ENCODE measurements at regions not wholly inside any gene's neighbourhood (a gene's known extent, or its start where the extent isn't known, plus 50 kb on each side); places are given as distances from the start of the nearest gene placed in this dataset.

DNA sequence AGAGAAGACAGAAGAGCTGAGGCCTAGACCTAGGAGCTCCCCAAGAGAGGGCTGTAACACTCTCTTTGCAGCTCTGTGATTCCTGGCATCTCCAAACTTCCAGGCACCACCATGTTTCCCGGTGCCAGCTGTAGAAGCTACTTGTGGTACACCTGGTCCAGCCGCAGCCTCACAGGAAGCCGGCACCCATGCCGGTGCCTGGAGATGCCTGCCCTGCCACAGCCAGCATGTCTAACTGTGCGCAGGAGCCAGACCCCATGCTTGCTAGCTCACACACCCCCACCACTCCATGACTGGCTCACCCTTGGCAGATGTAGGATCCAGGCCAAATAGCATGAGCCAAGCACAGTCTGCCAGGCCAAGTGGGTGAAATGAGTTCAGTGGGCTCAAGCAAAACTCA is 211.7 kb upstream of the GNAI1 start:
- TF ChIP-seq, protein P1, sequence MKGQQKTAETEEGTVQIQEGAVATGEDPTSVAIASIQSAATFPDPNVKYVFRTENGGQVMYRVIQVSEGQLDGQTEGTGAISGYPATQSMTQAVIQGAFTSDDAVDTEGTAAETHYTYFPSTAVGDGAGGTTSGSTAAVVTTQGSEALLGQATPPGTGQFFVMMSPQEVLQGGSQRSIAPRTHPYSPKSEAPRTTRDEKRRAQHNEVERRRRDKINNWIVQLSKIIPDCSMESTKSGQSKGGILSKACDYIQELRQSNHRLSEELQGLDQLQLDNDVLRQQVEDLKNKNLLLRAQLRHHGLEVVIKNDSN (IDR thresholded peaks at IDR 0.05): no peak
- TF ChIP-seq TAF1 (IDR thresholded peaks at IDR 0.05; ENCODE audit: low read depth) (no peak), NFIC (IDR thresholded peaks at IDR 0.05) (no peak), TCF12 (IDR thresholded peaks at IDR 0.05; ENCODE audit: low read depth) (no peak)

GRCh38 chr7:79921976-79922375 is 212.7 kb upstream of the GNAI1 start:
- TF ChIP-seq TEAD4 (IDR thresholded peaks at IDR 0.05) (no peak), YY1 (IDR thresholded peaks at IDR 0.05; ENCODE audit: low read depth) (no peak), RAD21 (IDR thresholded peaks at IDR 0.05; ENCODE audit: low read depth) (no peak), CEBPB (IDR thresholded peaks at IDR 0.05) (no peak), EGR1 (IDR thresholded peaks at IDR 0.05) (no peak), FOXM1 (IDR thresholded peaks at IDR 0.05; ENCODE audit: borderline replicate concordance, low read depth) (no peak)

DNA sequence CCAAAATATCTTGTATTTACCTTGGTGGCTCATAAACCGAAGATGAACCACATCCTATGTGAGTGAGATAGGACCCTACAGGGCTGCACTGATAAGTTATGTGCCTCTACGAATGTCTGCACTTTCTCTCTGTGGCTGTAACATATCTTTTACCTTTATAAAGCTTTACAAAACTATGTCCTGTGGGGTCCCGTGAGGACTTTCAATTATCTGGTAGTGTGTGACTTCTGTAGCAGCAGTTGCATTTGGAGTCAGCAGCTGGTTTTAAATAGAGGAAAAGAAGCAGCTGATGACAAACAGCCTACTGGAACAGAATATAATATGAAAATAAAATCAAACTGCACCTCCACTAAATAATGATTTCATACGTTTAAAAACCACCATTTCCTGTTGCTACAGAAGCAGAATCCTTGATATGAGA is 222.4 kb upstream of the GNAI1 start:
- TF ChIP-seq, protein P2, sequence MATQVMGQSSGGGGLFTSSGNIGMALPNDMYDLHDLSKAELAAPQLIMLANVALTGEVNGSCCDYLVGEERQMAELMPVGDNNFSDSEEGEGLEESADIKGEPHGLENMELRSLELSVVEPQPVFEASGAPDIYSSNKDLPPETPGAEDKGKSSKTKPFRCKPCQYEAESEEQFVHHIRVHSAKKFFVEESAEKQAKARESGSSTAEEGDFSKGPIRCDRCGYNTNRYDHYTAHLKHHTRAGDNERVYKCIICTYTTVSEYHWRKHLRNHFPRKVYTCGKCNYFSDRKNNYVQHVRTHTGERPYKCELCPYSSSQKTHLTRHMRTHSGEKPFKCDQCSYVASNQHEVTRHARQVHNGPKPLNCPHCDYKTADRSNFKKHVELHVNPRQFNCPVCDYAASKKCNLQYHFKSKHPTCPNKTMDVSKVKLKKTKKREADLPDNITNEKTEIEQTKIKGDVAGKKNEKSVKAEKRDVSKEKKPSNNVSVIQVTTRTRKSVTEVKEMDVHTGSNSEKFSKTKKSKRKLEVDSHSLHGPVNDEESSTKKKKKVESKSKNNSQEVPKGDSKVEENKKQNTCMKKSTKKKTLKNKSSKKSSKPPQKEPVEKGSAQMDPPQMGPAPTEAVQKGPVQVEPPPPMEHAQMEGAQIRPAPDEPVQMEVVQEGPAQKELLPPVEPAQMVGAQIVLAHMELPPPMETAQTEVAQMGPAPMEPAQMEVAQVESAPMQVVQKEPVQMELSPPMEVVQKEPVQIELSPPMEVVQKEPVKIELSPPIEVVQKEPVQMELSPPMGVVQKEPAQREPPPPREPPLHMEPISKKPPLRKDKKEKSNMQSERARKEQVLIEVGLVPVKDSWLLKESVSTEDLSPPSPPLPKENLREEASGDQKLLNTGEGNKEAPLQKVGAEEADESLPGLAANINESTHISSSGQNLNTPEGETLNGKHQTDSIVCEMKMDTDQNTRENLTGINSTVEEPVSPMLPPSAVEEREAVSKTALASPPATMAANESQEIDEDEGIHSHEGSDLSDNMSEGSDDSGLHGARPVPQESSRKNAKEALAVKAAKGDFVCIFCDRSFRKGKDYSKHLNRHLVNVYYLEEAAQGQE (IDR thresholded peaks at IDR 0.05; ENCODE audit: low read depth): no peak
- no peak for TF ChIP-seq RAD21 (IDR thresholded peaks at IDR 0.05; ENCODE audit: low read depth)
- no peak for TF ChIP-seq ZBTB7A (IDR thresholded peaks at IDR 0.05; ENCODE audit: low read depth)
- TF ChIP-seq TAF1 (IDR thresholded peaks at IDR 0.05; ENCODE audit: low read depth): no peak
- TF ChIP-seq MAX (IDR thresholded peaks at IDR 0.05): no peak
- TF ChIP-seq EP300 (IDR thresholded peaks at IDR 0.05; ENCODE audit: borderline replicate concordance): no peak
- no peak for TF ChIP-seq YY1 (IDR thresholded peaks at IDR 0.05; ENCODE audit: low read depth)
- TF ChIP-seq, protein P1 (IDR thresholded peaks at IDR 0.05): no peak
- TF ChIP-seq TEAD4 (IDR thresholded peaks at IDR 0.05): no peak
- no peak for TF ChIP-seq TCF12 (IDR thresholded peaks at IDR 0.05; ENCODE audit: low read depth)
- no peak for TF ChIP-seq FOXM1 (IDR thresholded peaks at IDR 0.05; ENCODE audit: borderline replicate concordance, low read depth)
- no peak for TF ChIP-seq CREB1 (IDR thresholded peaks at IDR 0.05; ENCODE audit: low read depth)
- no peak for TF ChIP-seq EGR1 (IDR thresholded peaks at IDR 0.05)
- TF ChIP-seq NFIC (IDR thresholded peaks at IDR 0.05): no peak
- TF ChIP-seq CEBPB (IDR thresholded peaks at IDR 0.05): no peak

GRCh38 chr7:79911420-79911819 is 223.2 kb upstream of the GNAI1 start:
- no peak for TF ChIP-seq NFIC (IDR thresholded peaks at IDR 0.05)
- TF ChIP-seq MAX (IDR thresholded peaks at IDR 0.05): no peak
- no peak for TF ChIP-seq YY1 (IDR thresholded peaks at IDR 0.05; ENCODE audit: low read depth)
- no peak for TF ChIP-seq EGR1 (IDR thresholded peaks at IDR 0.05)
- no peak for TF ChIP-seq ZBTB7A (IDR thresholded peaks at IDR 0.05; ENCODE audit: low read depth)
- TF ChIP-seq TCF12 (IDR thresholded peaks at IDR 0.05; ENCODE audit: low read depth): no peak
- no peak for TF ChIP-seq CREB1 (IDR thresholded peaks at IDR 0.05; ENCODE audit: low read depth)
- TF ChIP-seq, protein P1 (IDR thresholded peaks at IDR 0.05): no peak

DNA sequence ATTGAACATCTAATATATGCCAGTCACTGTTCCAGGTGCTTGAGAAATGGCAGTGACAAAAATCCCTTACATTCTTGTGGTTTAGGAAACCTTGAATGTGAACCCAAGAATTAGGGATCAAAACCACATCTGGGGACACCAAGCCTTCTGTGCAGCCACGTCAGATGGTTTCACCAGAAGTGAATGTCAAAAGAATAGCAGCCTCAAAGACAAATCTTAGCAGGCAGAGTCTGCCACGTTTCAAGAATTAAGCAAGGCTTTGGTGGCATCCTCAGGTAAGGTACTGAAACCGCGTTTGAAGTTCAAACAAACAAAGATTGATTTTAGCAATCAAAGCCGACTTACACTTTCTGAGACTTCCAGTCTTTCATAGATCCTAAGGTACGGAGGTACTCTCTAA is 225.5 kb upstream of the GNAI1 start:
- TF ChIP-seq MAX (IDR thresholded peaks at IDR 0.05): no peak

GRCh38 chr7:79897166-79897565 is 237.5 kb upstream of the GNAI1 start:
- TF ChIP-seq, protein P2 (IDR thresholded peaks at IDR 0.05; ENCODE audit: low read depth): no peak
- TF ChIP-seq FOXM1 (IDR thresholded peaks at IDR 0.05; ENCODE audit: borderline replicate concordance, low read depth) (no peak), CEBPB (IDR thresholded peaks at IDR 0.05) (no peak), TEAD4 (IDR thresholded peaks at IDR 0.05) (no peak), TCF12 (IDR thresholded peaks at IDR 0.05; ENCODE audit: low read depth) (no peak), NFIC (IDR thresholded peaks at IDR 0.05) (no peak), EP300 (IDR thresholded peaks at IDR 0.05; ENCODE audit: borderline replicate concordance) (no peak), YY1 (IDR thresholded peaks at IDR 0.05; ENCODE audit: low read depth) (no peak), MAX (IDR thresholded peaks at IDR 0.05) (no peak), TAF1 (IDR thresholded peaks at IDR 0.05; ENCODE audit: low read depth) (no peak), CREB1 (IDR thresholded peaks at IDR 0.05; ENCODE audit: low read depth) (no peak)
- TF ChIP-seq, protein P1 (IDR thresholded peaks at IDR 0.05): no peak

All from Ishikawa (cell line).